ENCODE measurements at regions not wholly inside any gene's neighbourhood (a gene's known extent, or its start where the extent isn't known, plus 50 kb on each side); places are given as distances from the start of the nearest gene placed in this dataset.

GRCh38 chr3:180798197-180798596 is 114.3 kb upstream of the FXR1 start:
- Histone ChIP-seq H3K9ac (ENCODE audit: low read length) (no peak overlapping the region), H3K27me3 (ENCODE audit: insufficient read depth, low read length, poor library complexity) (no peaks in the 10 kb centered on the region), H2BK15ac (replicated peaks; ENCODE audit: low read depth) (no peak overlapping the region), H4K5ac (ENCODE audit: low read length) (no peak overlapping the region), H2AK5ac (ENCODE audit: low read length) (no peak overlapping the region), H3K36me3 (ENCODE audit: control insufficient read depth, insufficient read depth, low read length) (no peaks in the 10 kb centered on the region), H4K8ac (ENCODE audit: low read depth, low read length) (no peak overlapping the region), H3K27ac (ENCODE audit: low read depth, low read length) (no peak overlapping the region), H3K4me3 (ENCODE audit: low read length) (no peak overlapping the region), H3K4me1 (ENCODE audit: control insufficient read depth, low read depth, low read length) (no peaks in the 10 kb centered on the region), H3K23ac (ENCODE audit: low read length) (no peak overlapping the region), H2BK5ac (ENCODE audit: low read length) (no peak overlapping the region), H3K4me2 (ENCODE audit: low read length) (no peak overlapping the region), H2BK120ac (ENCODE audit: low read depth, low read length) (no peak overlapping the region), H3K56ac (ENCODE audit: low read length) (no peak overlapping the region), H3K18ac (ENCODE audit: low read length) (no peak overlapping the region), H3K79me2 (ENCODE audit: control insufficient read depth, insufficient read depth, low read length) (no peaks in the 10 kb centered on the region), H3K4ac (ENCODE audit: low read depth, low read length) (no peak overlapping the region), H3K79me1 (ENCODE audit: low read length) (no peaks in the 10 kb centered on the region)
- no CpG with 5 or more reads among the region's 4 CpGs for WGBS (ENCODE audit: extremely low coverage, insufficient coverage, low lambda C conversion rate)
- DNase-seq = no peak

- Histone ChIP-seq H3K23ac (ENCODE audit: low read length) (no peak overlapping the region), H3K36me3 (ENCODE audit: control insufficient read depth, insufficient read depth, low read length) (no peaks in the 10 kb centered on the region), H3K27me3 (ENCODE audit: insufficient read depth, low read length, poor library complexity) (no peaks in the 10 kb centered on the region), H2AK5ac (ENCODE audit: low read length) (no peak overlapping the region), H3K79me1 (ENCODE audit: low read length) (no peaks in the 10 kb centered on the region), H3K18ac (ENCODE audit: low read length) (no peak overlapping the region), H3K4me2 (ENCODE audit: low read length) (no peak overlapping the region), H4K5ac (ENCODE audit: low read length) (no peak overlapping the region), H3K27ac (ENCODE audit: low read depth, low read length) (no peak overlapping the region), H3K56ac (ENCODE audit: low read length) (no peak overlapping the region), H2BK5ac (ENCODE audit: low read length) (no peak overlapping the region), H4K8ac (ENCODE audit: low read depth, low read length) (no peak overlapping the region), H3K9ac (ENCODE audit: low read length) (no peak overlapping the region), H3K4me3 (ENCODE audit: low read length) (no peak overlapping the region), H3K4me1 (ENCODE audit: control insufficient read depth, low read depth, low read length) (no peaks in the 10 kb centered on the region), H2BK15ac (replicated peaks; ENCODE audit: low read depth) (no peak overlapping the region), H3K4ac (ENCODE audit: low read depth, low read length) (no peak overlapping the region), H3K79me2 (ENCODE audit: control insufficient read depth, insufficient read depth, low read length) (no peaks in the 10 kb centered on the region), H2BK120ac (ENCODE audit: low read depth, low read length) (no peak overlapping the region)
- peak; percentile 39 for DNase-seq
These were observed 109.6 kb upstream of the FXR1 start for GRCh38 chr3:180802837-180803236.

GRCh38 chr3:180804916-180805315 is 107.6 kb upstream of the FXR1 start:
- Histone ChIP-seq H2BK5ac (ENCODE audit: low read length) (no peak overlapping the region), H4K8ac (ENCODE audit: low read depth, low read length) (no peak overlapping the region), H3K56ac (ENCODE audit: low read length) (peak overlapping the region; percentile 56), H3K4me3 (ENCODE audit: low read length) (no peak overlapping the region), H3K23ac (ENCODE audit: low read length) (no peak overlapping the region), H2AK5ac (ENCODE audit: low read length) (no peak overlapping the region), H4K5ac (ENCODE audit: low read length) (no peak overlapping the region), H3K79me1 (ENCODE audit: low read length) (no peaks in the 10 kb centered on the region), H3K4ac (ENCODE audit: low read depth, low read length) (no peak overlapping the region), H3K79me2 (ENCODE audit: control insufficient read depth, insufficient read depth, low read length) (no peaks in the 10 kb centered on the region), H3K9ac (ENCODE audit: low read length) (no peak overlapping the region), H3K18ac (ENCODE audit: low read length) (peak overlapping the region; percentile 75), H3K4me1 (ENCODE audit: control insufficient read depth, low read depth, low read length) (no peaks in the 10 kb centered on the region), H3K4me2 (ENCODE audit: low read length) (no peak overlapping the region), H2BK120ac (ENCODE audit: low read depth, low read length) (no peak overlapping the region), H3K27me3 (ENCODE audit: insufficient read depth, low read length, poor library complexity) (no peaks in the 10 kb centered on the region), H3K27ac (ENCODE audit: low read depth, low read length) (no peak overlapping the region), H3K36me3 (ENCODE audit: control insufficient read depth, insufficient read depth, low read length) (no peaks in the 10 kb centered on the region), H2BK15ac (replicated peaks; ENCODE audit: low read depth) (no peak overlapping the region)
- WGBS (ENCODE audit: extremely low coverage, insufficient coverage, low lambda C conversion rate) = no CpG with 5 or more reads among the region's 6 CpGs
- DNase-seq = peak; percentile 95

GRCh38 chr3:180808823-180809575 is 103.5 kb upstream of the FXR1 start:
- Histone ChIP-seq H3K23ac (ENCODE audit: low read length) (no peak overlapping the region), H2BK120ac (ENCODE audit: low read depth, low read length) (no peak overlapping the region), H3K79me2 (ENCODE audit: control insufficient read depth, insufficient read depth, low read length) (no peaks in the 10 kb centered on the region), H3K18ac (ENCODE audit: low read length) (no peak overlapping the region), H2BK15ac (replicated peaks; ENCODE audit: low read depth) (no peak overlapping the region), H2AK5ac (ENCODE audit: low read length) (no peak overlapping the region), H3K9ac (ENCODE audit: low read length) (no peak overlapping the region), H3K79me1 (ENCODE audit: low read length) (no peaks in the 10 kb centered on the region), H3K27me3 (ENCODE audit: insufficient read depth, low read length, poor library complexity) (no peaks in the 10 kb centered on the region), H3K27ac (ENCODE audit: low read depth, low read length) (no peak overlapping the region), H3K56ac (ENCODE audit: low read length) (no peak overlapping the region), H2BK5ac (ENCODE audit: low read length) (no peak overlapping the region), H4K5ac (ENCODE audit: low read length) (no peak overlapping the region), H3K4me1 (ENCODE audit: control insufficient read depth, low read depth, low read length) (no peaks in the 10 kb centered on the region), H4K8ac (ENCODE audit: low read depth, low read length) (no peak overlapping the region), H3K4ac (ENCODE audit: low read depth, low read length) (no peak overlapping the region), H3K36me3 (ENCODE audit: control insufficient read depth, insufficient read depth, low read length) (no peaks in the 10 kb centered on the region), H3K4me2 (ENCODE audit: low read length) (no peak overlapping the region), H3K4me3 (ENCODE audit: low read length) (no peak overlapping the region)
- no CpG with 5 or more reads among the region's 1 CpG for WGBS (ENCODE audit: extremely low coverage, insufficient coverage, low lambda C conversion rate)
- DNase-seq = no peak

GRCh38 chr3:180820400-180820799 is 92.1 kb upstream of the FXR1 start:
- WGBS (ENCODE audit: extremely low coverage, insufficient coverage, low lambda C conversion rate) = no CpG with 5 or more reads among the region's 15 CpGs
- Histone ChIP-seq H3K4ac (ENCODE audit: low read depth, low read length) (no peak overlapping the region), H3K23ac (ENCODE audit: low read length) (no peak overlapping the region), H2BK120ac (ENCODE audit: low read depth, low read length) (no peak overlapping the region), H3K36me3 (ENCODE audit: control insufficient read depth, insufficient read depth, low read length) (no peaks in the 10 kb centered on the region), H3K9ac (ENCODE audit: low read length) (no peak overlapping the region), H3K79me1 (ENCODE audit: low read length) (no peaks in the 10 kb centered on the region), H2AK5ac (ENCODE audit: low read length) (no peak overlapping the region), H3K4me1 (ENCODE audit: control insufficient read depth, low read depth, low read length) (no peaks in the 10 kb centered on the region), H2BK15ac (replicated peaks; ENCODE audit: low read depth) (no peak overlapping the region), H3K56ac (ENCODE audit: low read length) (no peak overlapping the region), H4K5ac (ENCODE audit: low read length) (no peak overlapping the region), H3K79me2 (ENCODE audit: control insufficient read depth, insufficient read depth, low read length) (no peaks in the 10 kb centered on the region), H2BK5ac (ENCODE audit: low read length) (no peak overlapping the region), H3K4me3 (ENCODE audit: low read length) (no peak overlapping the region), H3K4me2 (ENCODE audit: low read length) (no peak overlapping the region), H3K27me3 (ENCODE audit: insufficient read depth, low read length, poor library complexity) (no peaks in the 10 kb centered on the region), H3K18ac (ENCODE audit: low read length) (no peak overlapping the region), H4K8ac (ENCODE audit: low read depth, low read length) (no peak overlapping the region), H3K27ac (ENCODE audit: low read depth, low read length) (no peak overlapping the region)
- DNase-seq = no peak

- no peak overlapping the region for H2BK120ac ChIP-seq (ENCODE audit: low read depth, low read length)
- no peak overlapping the region for H2AK5ac ChIP-seq (ENCODE audit: low read length)
- H3K4me1 ChIP-seq (ENCODE audit: control insufficient read depth, low read depth, low read length) = no peaks in the 10 kb centered on the region
- H3K56ac ChIP-seq (ENCODE audit: low read length) = no peak overlapping the region
- H2BK5ac ChIP-seq (ENCODE audit: low read length) = no peak overlapping the region
- H4K5ac ChIP-seq (ENCODE audit: low read length) = no peak overlapping the region
- H3K18ac ChIP-seq (ENCODE audit: low read length) = no peak overlapping the region
- no peaks in the 10 kb centered on the region for H3K27me3 ChIP-seq (ENCODE audit: insufficient read depth, low read length, poor library complexity)
- WGBS (ENCODE audit: extremely low coverage, insufficient coverage, low lambda C conversion rate) = no CpG with 5 or more reads among the region's 2 CpGs
- H4K8ac ChIP-seq (ENCODE audit: low read depth, low read length) = no peak overlapping the region
- no peak overlapping the region for H3K4ac ChIP-seq (ENCODE audit: low read depth, low read length)
- no peak overlapping the region for H2BK15ac ChIP-seq (replicated peaks; ENCODE audit: low read depth)
- DNase-seq = no peak
- no peak overlapping the region for H3K4me2 ChIP-seq (ENCODE audit: low read length)
- H3K36me3 ChIP-seq (ENCODE audit: control insufficient read depth, insufficient read depth, low read length) = no peaks in the 10 kb centered on the region
- H3K79me1 ChIP-seq (ENCODE audit: low read length) = no peaks in the 10 kb centered on the region
- no peak overlapping the region for H3K4me3 ChIP-seq (ENCODE audit: low read length)
- H3K79me2 ChIP-seq (ENCODE audit: control insufficient read depth, insufficient read depth, low read length) = no peaks in the 10 kb centered on the region
- H3K23ac ChIP-seq (ENCODE audit: low read length) = no peak overlapping the region
- H3K9ac ChIP-seq (ENCODE audit: low read length) = no peak overlapping the region
- H3K27ac ChIP-seq (ENCODE audit: low read depth, low read length) = no peak overlapping the region
These were observed 86.5 kb upstream of the FXR1 start for GRCh38 chr3:180825964-180826363.
